NOMO-1 treated with dmso at 0.1 percent for 144 hours (cell line): ENCODE measurements at regions not wholly inside any gene's neighbourhood (a gene's known extent, or its start where the extent isn't known, plus 50 kb on each side); places are given as distances from the start of the nearest gene placed in this dataset.

Experiments used
- DNase-seq: peaks from one replicate; lab custom pipeline; 2025; ENCODE audit not compliant: unreplicated experiment; lab: John Stamatoyannopoulos, UW

- no peak for DNase-seq
Observed at GRCh38 chr6:105851606-105852005, 234.5 kb upstream of the PRDM1 start.

- DNase-seq = no peak
Observed at GRCh38 chr6:105851113-105851580, 235.0 kb upstream of the PRDM1 start.

DNA sequence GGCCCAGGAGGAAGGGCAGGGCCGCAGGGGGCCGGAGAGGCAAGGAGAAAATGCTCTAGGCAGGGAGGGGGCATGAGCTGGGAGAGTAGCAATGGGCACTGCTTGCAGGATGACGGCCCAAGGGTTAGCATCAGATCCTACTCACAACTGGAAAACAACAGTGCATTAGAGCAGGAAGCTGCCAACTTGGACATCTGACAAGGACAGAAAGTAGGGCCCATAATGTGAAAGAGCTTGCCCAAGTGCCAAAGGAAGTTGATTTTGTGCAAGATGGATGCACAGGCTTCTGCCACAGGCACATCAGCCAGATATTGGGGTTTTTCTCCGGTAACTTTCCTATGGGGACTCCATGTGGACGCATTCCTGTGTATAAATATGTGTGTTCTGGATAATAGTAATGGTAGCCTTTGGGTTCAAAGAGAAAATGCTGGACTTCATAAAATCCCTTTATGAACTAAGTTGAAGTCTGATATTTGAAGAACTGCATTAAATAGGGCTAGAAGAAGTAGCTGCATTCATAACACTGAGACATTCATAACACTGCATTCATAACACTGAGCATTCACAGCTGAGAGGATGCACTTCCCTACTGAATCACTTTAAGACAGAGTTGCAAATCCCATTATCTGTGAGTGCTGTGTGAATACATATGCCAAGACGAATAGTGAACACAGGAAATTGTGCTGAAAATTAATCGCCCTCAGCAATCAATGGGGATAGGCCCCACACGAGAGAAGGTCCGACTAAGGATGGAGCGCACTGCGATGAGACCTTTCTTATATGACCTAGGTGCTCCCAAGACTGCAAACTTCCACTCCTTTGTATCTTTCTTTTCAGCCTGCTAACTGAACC, 235.6 kb upstream of the PRDM1 start:
- no peak for DNase-seq

DNA sequence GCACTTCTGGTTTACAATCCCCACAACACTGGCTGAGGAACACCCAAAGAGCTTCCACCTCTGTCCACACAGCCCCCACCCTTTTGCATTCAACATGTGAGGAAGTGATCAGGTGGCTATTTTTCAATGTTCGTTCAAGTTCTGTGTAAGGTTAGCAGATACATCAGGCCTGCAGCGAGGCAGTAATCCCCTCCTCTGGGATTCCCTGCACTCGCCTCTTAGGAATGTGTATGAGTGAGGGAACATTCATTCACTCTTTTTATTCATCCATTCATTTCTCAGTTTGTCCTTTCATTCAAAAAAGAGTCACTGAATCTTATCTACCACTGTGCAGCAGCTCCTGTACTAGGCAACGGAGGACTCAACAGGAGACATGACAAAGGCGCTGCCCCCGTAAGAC, 236.4 kb upstream of the PRDM1 start:
- DNase-seq = no peak

- DNase-seq = no peak
Observed at GRCh38 chr6:105847433-105847832, 238.7 kb upstream of the PRDM1 start.

DNA sequence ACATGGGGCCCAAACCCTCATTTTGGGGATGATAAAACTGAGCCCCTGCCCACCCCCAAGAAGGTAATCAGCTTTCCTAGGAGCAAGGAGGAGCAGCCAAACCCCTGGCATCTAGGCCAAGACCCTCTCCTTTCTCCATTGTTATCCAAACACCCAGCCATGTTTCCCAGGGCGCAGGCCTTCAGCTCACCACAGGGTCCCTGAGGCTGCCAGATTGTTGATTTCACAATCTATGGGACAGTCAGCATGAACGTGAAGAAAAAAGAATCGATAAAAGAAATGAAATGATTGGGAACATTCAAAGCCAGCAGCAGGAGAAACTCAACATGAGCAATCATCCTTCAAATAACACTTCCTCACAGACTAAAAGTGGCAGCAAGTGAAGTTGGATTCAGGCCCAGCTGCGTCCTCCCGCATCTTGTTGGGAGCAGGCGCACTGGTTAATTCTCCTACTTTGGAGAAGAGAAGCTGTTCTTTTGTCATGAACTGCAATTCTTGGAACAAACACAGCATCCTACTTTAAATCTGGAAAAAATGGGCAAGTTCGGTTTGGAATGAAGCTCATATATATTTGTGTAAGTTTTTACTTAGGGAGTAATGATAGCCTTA, 241.8 kb upstream of the PRDM1 start:
- DNase-seq = no peak

- no peak for DNase-seq
Observed at GRCh38 chr6:105839266-105839665, 246.9 kb upstream of the PRDM1 start.

DNA sequence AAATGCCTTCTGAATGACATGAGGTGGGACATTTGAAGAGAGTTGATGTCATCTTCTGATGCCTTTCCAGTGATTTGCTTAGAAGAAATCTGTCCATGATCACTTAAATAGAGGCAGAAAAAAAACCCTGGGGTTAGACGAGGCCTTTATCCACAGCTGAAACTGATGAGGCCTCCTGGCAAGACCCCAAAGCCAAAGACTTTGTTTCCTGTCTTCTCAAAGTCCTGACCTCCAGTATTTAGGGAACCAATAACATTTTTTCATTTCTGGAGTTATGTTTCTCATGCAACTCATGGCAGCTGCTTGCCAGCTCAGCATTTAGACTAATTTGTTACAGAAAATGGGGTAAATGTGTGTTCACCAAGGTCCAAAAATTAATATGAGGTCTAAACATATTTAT, 248.0 kb upstream of the PRDM1 start:
- DNase-seq = no peak

GRCh38 chr6:105836889-105837288, 249.2 kb upstream of the PRDM1 start:
- DNase-seq = no peak

DNA sequence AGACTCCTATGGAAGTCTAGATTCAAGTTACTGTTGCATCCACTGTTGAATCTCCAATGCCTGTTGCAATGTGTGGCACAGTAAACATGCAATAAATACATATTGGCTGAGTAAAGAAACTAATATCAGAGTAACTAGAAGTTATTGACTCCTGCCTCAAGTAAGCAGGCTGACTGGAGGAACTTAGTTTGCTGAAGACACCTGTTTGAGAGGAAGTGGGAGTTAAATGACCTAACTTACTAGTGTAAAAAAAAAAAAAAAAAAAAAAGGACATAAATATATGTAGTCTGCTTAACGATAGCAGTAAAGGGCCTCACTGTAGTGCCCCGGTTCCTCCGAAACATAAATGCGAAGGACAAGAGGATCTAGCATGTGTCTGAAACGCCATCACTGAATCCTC, 249.8 kb upstream of the PRDM1 start:
- no peak for DNase-seq

GRCh38 chr6:105835373-105835772, 250.8 kb upstream of the PRDM1 start:
- DNase-seq = peak; percentile 29

GRCh38 chr6:105833959-105834947, 251.9 kb upstream of the PRDM1 start:
- no peak for DNase-seq

GRCh38 chr6:105832313-105832761, 253.8 kb upstream of the PRDM1 start:
- DNase-seq = peak; percentile 87

DNA sequence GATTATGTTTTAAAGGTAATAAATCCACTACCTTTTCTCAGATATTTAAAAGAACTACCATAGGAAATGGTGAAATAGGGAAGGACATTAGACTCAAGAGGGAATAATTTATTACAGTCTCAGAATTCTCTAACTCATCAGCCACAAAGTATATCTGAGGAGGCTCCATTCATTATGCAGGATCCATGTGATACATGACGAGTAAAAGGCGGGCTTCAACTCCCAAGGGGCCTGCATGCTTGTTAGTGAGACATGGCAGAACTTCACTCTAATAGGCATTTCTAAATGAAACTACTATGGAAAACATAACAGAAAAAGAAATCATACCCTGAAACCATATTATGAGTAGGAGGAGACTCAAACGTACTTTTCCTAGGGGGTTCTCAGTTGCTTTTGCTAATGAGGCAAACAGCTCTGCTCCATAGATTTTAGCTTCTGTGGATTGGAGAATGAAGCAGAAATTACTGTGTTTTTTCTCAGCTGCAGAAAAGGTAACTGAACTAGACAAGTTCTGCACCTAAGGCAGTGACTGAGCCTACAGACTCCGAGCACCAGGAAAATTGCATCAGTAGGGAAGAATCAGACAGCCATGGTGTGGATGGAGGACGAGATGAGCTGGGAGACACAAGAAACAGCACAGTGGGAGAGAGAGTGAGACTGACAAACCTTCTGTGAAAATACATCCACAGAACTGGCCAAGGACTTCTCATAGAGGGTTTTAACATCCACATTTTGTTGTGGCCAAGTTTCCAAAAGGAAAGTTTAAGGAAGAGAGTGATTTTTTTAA, 254.6 kb upstream of the PRDM1 start:
- DNase-seq = peak; percentile 28

- DNase-seq = no peak
Observed at GRCh38 chr6:105825210-105825609, 260.9 kb upstream of the PRDM1 start.

GRCh38 chr6:105824732-105825131, 261.4 kb upstream of the PRDM1 start:
- no peak for DNase-seq

DNA sequence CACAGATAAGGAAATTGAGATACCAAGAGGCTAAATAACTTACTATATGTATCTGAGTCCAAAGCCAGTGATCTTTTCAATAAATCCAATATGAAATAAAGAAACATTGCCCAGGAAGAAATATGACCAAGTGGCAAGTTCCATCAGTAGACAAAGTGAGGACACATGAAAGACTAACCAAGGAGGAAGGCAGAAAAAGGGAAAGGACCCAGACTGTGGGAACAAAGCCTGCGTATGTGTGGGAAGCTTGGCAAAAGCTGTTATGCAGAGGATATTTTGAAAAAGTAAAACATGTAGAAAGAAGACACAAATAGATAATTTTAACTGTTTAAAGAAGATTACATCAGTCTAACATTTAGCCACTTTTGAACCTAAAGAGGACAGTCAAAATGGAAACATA, 264.4 kb upstream of the PRDM1 start:
- no peak for DNase-seq

- DNase-seq = no peak
Observed at GRCh38 chr6:105821027-105821426, 265.1 kb upstream of the PRDM1 start.

- DNase-seq = no peak
Observed at GRCh38 chr6:105819745-105820144, 266.4 kb upstream of the PRDM1 start.

GRCh38 chr6:105818505-105818904, 267.6 kb upstream of the PRDM1 start:
- DNase-seq = no peak
